Thoracic aorta (tissue), 2 donors: ENCODE measurements at regions not wholly inside any gene's neighbourhood (a gene's known extent, or its start where the extent isn't known, plus 50 kb on each side); places are given as distances from the start of the nearest gene placed in this dataset.

ENCODE experiments used
- ATAC-seq: fragments of 150-250 bp; one replicate; pipeline ENCODE4 v1.8.0; 2017; ENCODE audit warnings: low read depth; ENCODE audit not compliant: insufficient number of reproducible peaks, low FRiP score
- DNase-seq: peaks from one replicate; pipeline ENCODE4 v3.0.0-alpha.2; 2020; ENCODE audit warnings: low spot score
- H3K27ac ChIP-seq, 2 donors: fragments of 200-600 bp; sonication (generic); 1 replicate in 1 of 2; 2 replicates in 1 of 2; pipeline ENCODE4 v1.5.1; 2016; ENCODE audit warnings: mild to moderate bottlenecking in 2 of 2, moderate library complexity in 2 of 2
- H3K27me3 ChIP-seq: fragments of 200-600 bp; sonication (generic); replicated peaks from 2 replicates; pipeline ENCODE4 v1.6.0; 2016; ENCODE audit warnings: mild to moderate bottlenecking; ENCODE audit not compliant: insufficient read depth
- H3K36me3 ChIP-seq: fragments of 200-600 bp; sonication (generic); one replicate; pipeline ENCODE4 v1.5.1; 2016
- H3K4me1 ChIP-seq, 2 donors: fragments of 200-600 bp; sonication (generic); 1 replicate in 1 of 2; 2 replicates in 1 of 2; pipeline versions ENCODE4 v1.5.1 to v1.6.0; 2016; ENCODE audit warnings: low read depth in 2 of 2, mild to moderate bottlenecking in 1 of 2; ENCODE audit not compliant: control insufficient read depth in 1 of 2
- H3K4me3 ChIP-seq: fragments of 200-600 bp; sonication (generic); 2 replicates; pipeline ENCODE4 v1.5.1; 2016; ENCODE audit warnings: mild to moderate bottlenecking
- H3K9me3 ChIP-seq: fragments of 200-600 bp; sonication (generic); 2 replicates; pipeline ENCODE4 v1.5.1; 2016
- CTCF ChIP-seq: fragments of 200-600 bp; sonication (generic); IDR thresholded peaks from one replicate; pipeline ENCODE4 v1.5.1; 2019; ENCODE audit warnings: antibody characterized with exemption

- no peak for DNase-seq
- no peaks in the 10 kb centered on the region for H3K27me3 ChIP-seq
- ATAC-seq = no peak
- H3K27ac ChIP-seq = no peak overlapping the region
- no peaks in the 10 kb centered on the region for H3K9me3 ChIP-seq
- TF ChIP-seq CTCF = peak; percentile 48
- H3K4me1 ChIP-seq = no peaks in the 10 kb centered on the region
- H3K4me3 ChIP-seq = no peak overlapping the region
- no peaks in the 10 kb centered on the region for H3K36me3 ChIP-seq
Observed at GRCh38 chr15:62344806-62345539, 179.9 kb upstream of the C2CD4B start.

- no peak for DNase-seq
- ATAC-seq = no peak
- H3K36me3 ChIP-seq = no peaks in the 10 kb centered on the region
- H3K4me3 ChIP-seq = no peak overlapping the region
- H3K27ac ChIP-seq = no peak overlapping the region
- no peak for TF ChIP-seq CTCF
- no peaks in the 10 kb centered on the region for H3K9me3 ChIP-seq
- no peaks in the 10 kb centered on the region for H3K27me3 ChIP-seq
- H3K4me1 ChIP-seq = no peaks in the 10 kb centered on the region
Observed at GRCh38 chr15:62346168-62346567, 181.1 kb upstream of the C2CD4B start.

- no peaks in the 10 kb centered on the region for H3K4me1 ChIP-seq
- no peak for TF ChIP-seq CTCF
- DNase-seq (no peak), ATAC-seq (no peak)
- H3K27me3 ChIP-seq = no peaks in the 10 kb centered on the region
- no peaks in the 10 kb centered on the region for H3K9me3 ChIP-seq
- no peaks in the 10 kb centered on the region for H3K36me3 ChIP-seq
- H3K27ac ChIP-seq = no peak overlapping the region
- H3K4me3 ChIP-seq = no peak overlapping the region
Observed at GRCh38 chr15:62348118-62348517, 183.0 kb upstream of the C2CD4B start.

- no peaks in the 10 kb centered on the region for H3K9me3 ChIP-seq
- H3K4me3 ChIP-seq = no peak overlapping the region
- no peaks in the 10 kb centered on the region for H3K36me3 ChIP-seq
- H3K27me3 ChIP-seq = no peaks in the 10 kb centered on the region
- ATAC-seq = no peak
- no peak for DNase-seq
- no peak for TF ChIP-seq CTCF
- H3K4me1 ChIP-seq = no peaks in the 10 kb centered on the region
- H3K27ac ChIP-seq = no peak overlapping the region
Observed at GRCh38 chr15:62348623-62349022, 183.5 kb upstream of the C2CD4B start.

- DNase-seq (no peak), ATAC-seq (no peak)
- no peaks in the 10 kb centered on the region for H3K9me3 ChIP-seq
- no peak overlapping the region for H3K4me3 ChIP-seq
- H3K27ac ChIP-seq = no peak overlapping the region
- H3K4me1 ChIP-seq = no peaks in the 10 kb centered on the region
- H3K27me3 ChIP-seq = no peaks in the 10 kb centered on the region
- H3K36me3 ChIP-seq = no peaks in the 10 kb centered on the region
- no peak for TF ChIP-seq CTCF
Observed at GRCh38 chr15:62352817-62353216, 187.7 kb upstream of the C2CD4B start.
